ENCODE measurements at regions not wholly inside any gene's neighbourhood (a gene's known extent, or its start where the extent isn't known, plus 50 kb on each side); places are given as distances from the start of the nearest gene placed in this dataset.
A peak's percentile ranks its signal among the peaks of the same experiment; 100 is the strongest.
"Not testable (repeated sequence)": the region's sequence is repeated elsewhere in the genome, so short reads cannot be mapped to it uniquely, and the experiment has no call there.

DNA sequence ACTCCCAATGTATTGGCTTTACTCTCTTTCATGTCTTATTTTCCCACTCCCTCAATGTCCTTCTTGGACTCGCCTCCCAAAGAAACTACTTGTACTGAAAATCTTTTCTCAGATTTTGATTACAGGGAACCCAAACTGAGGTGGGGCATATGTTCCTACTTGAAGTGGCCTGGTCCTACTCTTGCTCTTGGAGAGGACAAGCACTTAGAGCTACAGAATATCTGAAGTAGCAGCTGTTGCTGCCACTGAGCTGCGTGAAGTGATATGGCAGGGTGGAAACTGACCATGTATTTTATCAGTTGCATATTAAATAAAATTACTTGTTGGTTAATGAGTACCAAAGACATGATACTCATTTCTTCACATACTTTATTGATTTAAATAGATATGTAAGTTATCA lies 129.5 kb downstream of the TSEN15 start:
- no peak for DNase-seq (ENCODE audit: low read depth in 2 of 2)

DNA sequence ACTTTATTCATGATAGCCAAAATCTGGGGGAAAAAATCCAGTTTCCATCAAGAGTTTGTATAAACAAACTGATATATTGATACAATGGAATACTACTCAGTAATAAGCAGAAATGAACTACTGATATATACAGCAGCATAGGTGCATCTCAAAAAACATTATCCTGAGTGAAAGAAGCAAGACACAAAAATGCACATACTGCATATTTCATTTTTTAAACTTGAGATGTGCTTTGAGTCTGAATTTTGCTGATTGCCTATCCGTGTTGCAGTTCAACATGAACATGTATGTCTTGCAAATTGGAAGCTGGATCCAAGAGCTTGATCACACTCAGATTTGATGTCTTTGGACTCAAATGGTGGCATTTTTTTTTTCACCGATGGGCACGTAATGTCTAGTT lies 132.4 kb downstream of the TSEN15 start:
- no peak for DNase-seq (ENCODE audit: low read depth in 2 of 2)

DNA sequence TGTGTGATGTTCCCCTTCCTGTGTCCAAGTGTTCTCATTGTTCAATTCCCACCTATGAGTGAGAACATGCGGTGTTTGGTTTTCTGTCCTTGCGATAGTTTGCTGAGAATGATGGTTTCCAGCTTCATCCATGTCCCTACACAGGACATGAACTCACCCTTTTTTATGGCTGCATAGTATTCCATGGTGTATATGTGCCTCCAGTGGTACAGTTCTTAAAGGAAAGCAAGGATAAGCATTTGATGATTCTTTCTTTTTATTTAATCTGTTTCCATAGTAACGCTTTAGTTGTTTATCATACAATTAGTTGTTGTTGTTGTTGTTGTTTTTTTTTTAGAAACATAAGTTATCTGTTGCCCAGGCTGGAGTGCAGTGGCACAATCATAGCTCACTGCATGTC lies 133.1 kb downstream of the TSEN15 start:
- DNase-seq (ENCODE audit: low read depth in 2 of 2) = not testable (repeated sequence)

DNA sequence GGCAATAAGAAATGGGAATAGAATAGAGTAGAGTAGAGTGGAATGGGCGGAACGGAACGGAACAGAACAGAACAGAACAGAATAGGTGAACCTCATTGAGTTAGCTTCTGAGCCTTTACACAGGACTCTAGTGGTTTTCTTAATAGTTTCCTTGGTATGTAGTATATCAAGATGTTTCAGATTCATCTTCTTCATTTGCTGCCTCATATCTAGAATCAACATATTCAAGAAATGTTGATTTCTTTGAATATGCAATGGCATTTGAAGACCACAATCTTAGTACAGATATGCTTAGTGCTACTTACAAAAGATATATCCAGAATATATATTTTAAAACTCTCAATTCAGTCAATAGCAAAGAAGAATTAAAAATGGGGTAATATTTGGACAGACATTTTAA lies 133.8 kb downstream of the TSEN15 start:
- no peak for DNase-seq (ENCODE audit: low read depth in 2 of 2)

DNA sequence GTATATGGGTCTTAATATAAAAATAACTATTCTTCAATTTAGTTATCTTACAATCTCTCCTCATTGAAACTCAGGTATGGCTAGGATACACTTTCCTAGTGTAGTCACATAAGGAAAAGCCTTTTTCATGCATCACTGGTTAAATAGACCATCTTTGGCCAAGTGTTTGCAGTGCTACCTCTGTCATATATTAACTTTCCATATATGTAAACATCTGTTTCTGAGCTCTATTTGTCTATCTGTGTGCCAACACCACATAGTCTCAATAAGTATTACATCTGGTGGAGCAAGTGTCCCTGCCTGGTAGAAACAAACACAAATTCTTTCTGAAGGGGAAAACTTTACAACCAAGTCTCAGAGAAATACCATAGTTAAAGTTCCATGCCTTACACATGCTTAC lies 134.6 kb downstream of the TSEN15 start:
- no peak for DNase-seq (ENCODE audit: low read depth in 2 of 2)

DNA sequence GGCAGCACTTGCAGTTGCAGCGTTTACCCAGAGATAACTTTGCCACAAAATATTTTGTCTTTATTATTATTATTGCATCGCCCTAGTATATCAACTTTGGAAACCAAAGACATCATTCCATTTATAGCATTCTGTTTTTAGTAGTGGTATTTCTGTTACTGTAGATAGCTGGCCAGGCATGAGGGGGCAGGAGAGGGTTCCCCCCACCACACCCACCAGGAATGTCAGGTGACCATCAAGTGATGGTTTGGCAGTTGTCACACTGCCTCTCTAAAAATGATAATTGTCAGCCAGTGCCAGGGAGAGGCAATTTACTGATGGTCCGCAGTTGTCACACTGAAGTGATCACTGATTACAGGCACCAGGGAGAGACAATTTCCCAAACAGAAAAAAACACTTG lies 135.6 kb downstream of the TSEN15 start:
- DNase-seq (ENCODE audit: low read depth in 2 of 2) = no peak

DNA sequence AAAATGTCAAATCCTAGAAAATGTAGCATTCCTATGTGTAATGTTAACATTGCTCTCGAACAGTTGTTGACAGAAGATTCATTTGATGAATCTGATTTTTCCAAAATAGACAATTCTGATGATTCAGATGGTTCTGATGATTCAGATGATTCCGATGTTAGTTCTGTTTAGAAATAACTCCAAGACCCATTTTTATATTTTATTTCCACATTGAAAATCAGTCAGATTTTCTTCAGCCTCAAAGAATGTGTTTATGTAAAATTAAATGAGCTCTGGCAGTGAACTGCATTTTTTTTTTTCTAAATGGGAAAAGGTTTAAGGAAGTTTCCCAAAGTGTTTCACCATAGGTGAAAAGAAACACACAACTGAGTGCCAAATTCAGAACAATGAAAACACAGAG lies 136.5 kb downstream of the TSEN15 start:
- peak in 1 of 2 donors; percentile 60 for DNase-seq (ENCODE audit: low read depth in 2 of 2)

DNA sequence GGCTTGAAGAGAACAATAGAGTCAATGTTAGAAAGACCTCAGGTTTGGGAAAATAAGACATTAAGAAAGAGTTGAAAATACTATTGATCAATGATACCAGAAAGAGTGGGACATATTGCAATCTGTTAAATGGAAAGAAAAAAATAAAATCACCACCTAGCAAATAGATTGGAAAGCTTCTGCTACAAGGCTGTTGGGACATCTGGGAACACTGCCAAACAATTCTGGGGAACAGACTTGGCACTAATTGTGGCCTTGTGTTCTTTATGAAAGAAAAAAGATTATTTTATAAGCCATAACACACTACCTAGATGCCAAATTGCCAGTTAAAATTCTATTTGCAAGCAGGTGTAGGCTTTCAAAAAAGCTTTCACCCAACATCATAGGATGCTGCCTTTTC lies 137.8 kb downstream of the TSEN15 start:
- DNase-seq (ENCODE audit: low read depth in 2 of 2) = peak in 1 of 2 donors; percentile 79

DNA sequence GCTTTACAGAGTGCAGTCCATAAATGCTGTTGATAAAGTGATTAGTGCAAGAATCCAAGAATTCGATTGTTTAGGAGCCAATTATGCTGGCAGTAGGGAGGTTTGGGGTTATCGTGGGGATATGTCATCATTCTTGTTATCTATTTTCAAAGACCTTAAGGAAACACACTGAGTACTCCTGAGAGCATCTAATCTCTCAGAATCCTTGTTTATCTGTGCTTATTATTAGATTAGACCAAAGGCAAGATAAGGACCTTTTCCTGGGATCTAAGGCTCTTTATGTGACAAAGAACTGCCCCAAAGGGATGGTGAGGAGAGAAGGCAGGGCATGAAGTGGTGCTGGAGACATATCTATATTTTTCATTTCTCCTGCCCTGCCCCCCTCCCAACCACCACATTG lies 139.1 kb downstream of the TSEN15 start:
- no peak for DNase-seq (ENCODE audit: low read depth in 2 of 2)

DNA sequence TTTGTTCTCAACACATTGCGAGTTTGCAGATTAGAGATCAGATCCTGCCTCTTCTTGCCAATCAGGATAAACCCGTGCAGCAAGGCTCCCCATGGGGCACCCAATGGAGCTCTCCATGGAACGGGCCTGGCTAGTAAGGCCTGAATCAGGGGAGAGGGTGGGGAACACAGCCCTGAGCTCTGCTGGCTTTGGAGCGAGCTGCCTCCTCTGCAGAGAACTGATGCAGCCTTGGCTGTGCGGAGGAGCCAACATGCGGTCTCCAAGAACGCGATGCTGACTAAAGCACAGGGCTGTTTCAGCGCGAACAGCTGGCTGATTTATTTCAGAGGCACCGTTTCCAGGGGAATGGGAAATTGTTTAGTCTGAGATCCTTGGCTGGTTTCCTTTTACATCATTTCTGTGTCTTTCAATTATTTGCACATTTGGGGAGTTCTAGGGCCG lies 139.7 kb downstream of the TSEN15 start:
- peak in 1 of 2 donors; percentile 65 for DNase-seq (ENCODE audit: low read depth in 2 of 2)

DNA sequence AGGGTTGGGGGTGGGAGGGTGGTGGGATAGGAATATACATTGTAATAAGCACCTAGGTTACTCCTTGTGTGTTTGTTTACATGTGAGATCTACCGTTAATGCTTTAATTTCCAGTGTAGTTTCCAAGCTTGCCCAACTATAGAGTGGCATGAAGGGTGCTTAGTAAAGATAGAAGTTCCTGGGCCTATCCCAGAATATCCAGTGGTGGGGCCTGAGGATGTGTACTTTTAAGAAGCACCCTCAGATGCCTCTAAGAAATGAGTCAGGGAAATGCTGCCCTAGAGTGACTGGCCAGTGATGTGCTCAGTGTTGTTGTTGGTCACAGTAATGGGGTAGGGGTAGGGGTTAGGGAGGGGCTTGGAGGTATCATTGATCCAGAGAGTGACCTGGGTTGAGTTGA lies 141.3 kb downstream of the TSEN15 start:
- no peak for DNase-seq (ENCODE audit: low read depth in 2 of 2)

DNA sequence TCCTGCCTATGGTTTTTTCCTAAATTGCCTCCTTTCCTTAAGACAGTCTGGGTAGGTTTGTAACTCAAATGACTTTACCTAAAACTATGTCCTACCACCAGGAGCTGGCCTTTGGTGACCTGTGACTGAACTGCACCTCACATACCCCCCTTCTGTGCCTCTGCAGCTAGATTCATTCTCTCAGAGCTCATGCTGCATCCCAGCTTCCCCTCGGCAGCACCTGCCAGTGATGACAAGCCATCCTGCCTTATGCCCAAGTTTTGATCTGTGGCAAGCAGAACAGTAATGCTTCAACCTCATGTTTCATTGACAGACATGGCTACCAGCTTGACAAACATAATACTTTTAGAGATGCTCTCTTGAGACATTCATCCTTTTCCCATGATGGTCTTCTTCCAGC lies 141.9 kb downstream of the TSEN15 start:
- no peak for DNase-seq (ENCODE audit: low read depth in 2 of 2)

DNA sequence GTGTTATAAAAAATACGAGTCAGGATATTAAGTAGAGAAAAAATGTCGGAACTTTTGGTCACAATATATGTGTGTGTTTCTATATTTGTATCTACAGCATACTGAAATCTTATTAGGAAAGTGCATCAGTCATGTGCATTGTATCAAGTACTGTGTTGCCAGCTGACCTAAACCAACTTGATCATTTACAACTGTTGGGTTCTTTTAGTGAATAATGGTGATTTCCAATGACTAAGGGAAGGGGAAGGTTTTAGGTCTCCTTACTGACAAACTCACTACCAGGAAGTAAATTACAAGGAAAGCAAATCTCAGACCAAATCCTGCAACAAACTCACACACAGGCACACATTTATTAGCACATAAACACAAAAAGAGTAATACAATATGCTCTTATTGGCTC lies 142.7 kb downstream of the TSEN15 start:
- no peak for DNase-seq (ENCODE audit: low read depth in 2 of 2)

DNA sequence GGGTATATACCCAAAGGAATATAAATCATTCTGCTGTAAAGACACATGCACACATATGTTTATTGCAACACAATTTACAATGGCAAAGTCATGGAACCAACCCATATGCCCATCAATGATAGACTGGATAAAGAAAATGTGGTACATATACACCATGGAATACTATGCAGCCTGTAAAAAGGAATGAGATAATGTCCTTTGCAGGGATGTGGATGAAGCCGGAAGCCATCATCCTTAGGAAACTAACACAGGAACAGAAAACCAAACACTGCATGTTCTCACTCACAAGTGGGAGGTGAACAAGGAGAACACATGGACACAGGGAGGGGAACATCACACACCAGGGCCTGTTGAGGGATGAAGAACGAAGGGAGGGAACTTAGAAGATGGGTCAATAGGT lies 144.2 kb downstream of the TSEN15 start:
- not testable (repeated sequence) for DNase-seq (ENCODE audit: low read depth in 2 of 2)

DNA sequence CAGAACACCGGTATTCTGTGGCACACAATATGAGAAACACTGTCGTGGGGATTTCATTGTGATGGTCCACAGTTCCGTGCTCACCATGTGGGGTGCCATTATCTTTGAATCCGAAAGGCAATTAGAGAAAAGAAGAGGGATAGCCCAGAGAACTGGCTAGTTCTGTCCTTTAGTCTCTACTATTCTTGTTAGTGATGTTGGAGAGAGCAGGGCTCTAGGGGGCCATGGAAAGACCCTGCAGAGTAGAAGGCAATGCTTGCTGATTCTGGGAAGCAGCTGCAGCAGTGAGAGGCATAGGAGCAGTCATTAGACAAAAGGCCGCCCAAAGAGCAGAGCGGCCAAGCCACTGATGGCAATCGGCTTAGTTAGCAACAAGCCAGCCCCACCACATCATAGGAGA lies 146.3 kb downstream of the TSEN15 start:
- no peak for DNase-seq (ENCODE audit: low read depth in 2 of 2)

DNA sequence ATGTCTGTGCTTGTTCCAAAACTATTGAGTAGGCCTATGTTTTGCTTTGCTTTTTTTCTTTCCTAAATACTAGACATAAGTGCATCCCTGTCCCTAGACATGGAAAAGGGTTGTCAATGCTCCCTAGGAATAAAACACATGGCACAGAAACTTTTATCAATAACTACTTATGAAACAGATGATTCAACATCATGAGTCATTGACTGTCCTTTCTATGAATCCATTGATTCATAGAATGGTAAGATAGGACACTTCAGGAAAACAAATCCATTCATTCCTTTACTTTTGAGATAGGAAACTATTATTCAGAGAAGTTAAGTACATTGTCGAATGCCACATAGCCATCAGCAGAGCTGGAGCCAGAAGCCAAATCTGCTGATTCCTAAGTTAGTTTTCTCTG lies 147.5 kb downstream of the TSEN15 start:
- no peak for DNase-seq (ENCODE audit: low read depth in 2 of 2)

DNA sequence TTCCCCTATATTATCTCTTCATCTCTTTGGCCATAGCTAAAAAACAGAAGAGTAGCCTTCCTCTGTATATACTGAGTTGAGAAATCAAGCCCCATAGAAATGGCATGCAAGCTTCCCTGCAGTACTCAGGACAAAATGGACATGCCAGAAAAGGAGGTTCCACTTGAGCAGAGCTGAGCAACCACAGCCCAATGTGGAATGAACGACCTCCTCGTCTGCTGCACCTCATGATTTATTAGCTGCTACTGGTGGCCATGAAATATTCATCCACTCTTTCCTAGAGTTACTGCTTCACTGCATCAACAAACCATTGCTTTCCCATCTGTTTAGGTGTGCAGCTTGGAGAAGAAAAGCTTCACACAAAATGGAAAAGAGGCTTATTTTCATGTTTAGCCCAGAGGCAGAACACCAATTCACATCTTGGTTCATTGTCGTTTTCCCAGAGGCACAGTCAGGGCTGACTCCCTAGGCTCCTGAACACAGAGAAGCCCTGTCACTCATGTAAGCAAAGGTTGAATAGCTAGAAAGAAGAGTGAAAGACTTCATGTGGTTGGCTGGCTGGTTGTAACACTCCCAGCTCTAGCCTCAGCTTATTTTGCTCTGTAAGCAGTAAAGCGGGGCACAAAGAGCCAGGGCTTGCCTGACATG lies 148.0 kb downstream of the TSEN15 start:
- DNase-seq (ENCODE audit: low read depth in 2 of 2) = no peak

DNA sequence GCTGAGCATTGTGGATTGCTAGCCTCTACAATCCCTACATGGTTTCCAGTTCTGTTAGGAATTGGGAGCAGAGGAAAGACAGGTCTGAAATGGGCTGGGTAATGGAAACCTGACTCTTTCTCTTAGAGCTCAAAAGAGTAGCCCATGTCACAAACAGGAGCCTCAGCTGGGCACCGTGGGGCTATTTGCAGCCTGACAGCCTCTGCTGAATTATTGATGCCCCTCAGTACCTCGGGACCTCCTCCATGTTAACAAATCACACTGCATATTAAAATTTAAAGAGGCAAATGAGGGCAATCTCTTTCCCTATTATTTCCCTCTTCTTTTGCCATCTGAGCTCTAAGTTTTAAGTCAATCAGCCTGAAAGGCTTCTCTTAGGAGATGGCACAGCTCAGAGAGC lies 157.1 kb downstream of the TSEN15 start:
- no peak for DNase-seq (ENCODE audit: low read depth in 2 of 2)

DNA sequence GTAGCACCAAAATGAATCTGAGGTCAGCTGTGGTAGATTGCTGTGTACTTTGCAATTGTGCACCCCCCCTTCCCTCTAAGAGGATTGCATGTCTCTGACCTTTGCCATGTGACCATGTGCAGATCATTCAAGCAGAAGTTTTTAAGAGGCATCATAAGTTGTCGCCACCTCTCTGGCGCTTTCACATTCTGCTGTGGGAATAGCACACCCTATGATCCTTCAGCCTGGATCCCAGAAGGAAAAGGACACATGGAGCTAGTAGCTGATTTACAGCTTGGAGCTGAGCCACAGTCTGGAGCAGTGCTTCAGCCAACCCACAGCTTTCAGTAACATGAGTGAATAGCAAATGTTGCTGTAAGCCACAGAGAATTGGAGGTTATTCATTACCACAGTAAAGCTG lies 158.5 kb downstream of the TSEN15 start:
- DNase-seq (ENCODE audit: low read depth in 2 of 2) = no peak

DNA sequence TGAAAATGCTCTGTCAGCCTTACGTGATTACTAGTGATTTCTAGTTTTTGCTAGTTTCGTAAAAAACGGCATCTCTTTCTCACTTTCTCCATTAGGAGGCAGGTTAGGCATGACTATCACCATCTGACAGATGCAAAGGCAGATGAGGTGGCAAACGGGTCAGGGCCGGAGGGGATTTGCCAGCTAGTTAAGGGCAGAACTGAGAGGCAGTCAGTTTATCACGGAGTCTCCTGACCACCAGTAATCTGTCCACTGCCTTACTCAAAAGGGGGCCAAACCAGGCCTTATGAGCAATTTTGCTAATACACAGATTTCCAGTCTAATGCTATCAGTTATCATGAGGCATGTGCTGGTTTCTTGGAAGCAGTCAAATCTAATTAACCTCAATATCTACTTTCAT lies 159.3 kb downstream of the TSEN15 start:
- DNase-seq (ENCODE audit: low read depth in 2 of 2) = peak in 1 of 2 donors; percentile 5

DNA sequence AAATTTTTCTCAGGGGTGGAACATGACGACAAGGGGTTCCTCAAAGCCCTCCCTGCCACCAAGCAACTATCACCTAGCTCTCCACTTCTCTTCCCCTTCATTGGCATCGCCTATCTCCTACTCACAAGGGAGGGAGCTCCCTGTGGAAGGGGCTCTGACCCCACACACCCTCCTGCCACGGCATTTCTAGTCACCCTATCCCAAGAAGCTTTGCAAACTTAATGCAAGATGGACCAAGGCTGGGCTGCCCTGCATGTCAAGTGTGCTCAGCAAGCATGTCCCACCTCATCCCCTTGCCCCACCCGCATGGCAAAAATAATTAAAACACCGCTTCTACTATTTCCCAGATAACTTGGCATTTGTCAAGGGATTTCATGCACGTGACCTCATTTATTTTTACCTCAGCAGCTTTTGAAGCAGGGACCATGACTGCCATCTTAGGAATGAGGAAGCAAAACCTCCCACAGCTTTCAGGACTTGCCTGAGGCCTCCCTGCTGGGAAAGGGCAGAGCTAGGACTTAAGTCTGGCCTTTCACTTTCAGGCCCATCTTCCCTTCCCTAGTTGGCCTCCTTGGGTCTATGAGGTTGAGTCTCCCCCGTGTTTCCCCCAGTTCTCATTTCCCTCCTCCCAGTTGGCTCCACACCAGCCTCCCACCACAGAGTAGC lies 161.3 kb downstream of the TSEN15 start:
- no peak for DNase-seq (ENCODE audit: low read depth in 2 of 2)

DNA sequence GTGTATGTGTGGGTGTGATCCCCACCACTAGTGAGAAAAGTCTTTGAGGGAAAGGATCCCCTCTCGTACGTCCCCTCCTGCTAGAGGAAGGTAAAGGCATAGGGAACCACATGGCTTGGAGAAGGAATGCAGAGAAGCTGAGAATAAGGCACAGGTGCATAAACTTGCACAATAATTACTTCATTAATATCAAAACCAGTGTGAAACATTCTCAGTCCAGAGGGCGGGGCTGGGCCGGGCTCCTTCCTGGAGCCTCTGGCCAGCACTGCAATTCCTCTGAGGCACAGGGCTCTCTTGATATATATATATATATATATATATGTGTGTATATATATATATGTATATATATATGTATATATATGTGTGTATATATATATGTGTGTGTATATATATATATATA lies 162.6 kb downstream of the TSEN15 start:
- DNase-seq (ENCODE audit: low read depth in 2 of 2) = no peak

DNA sequence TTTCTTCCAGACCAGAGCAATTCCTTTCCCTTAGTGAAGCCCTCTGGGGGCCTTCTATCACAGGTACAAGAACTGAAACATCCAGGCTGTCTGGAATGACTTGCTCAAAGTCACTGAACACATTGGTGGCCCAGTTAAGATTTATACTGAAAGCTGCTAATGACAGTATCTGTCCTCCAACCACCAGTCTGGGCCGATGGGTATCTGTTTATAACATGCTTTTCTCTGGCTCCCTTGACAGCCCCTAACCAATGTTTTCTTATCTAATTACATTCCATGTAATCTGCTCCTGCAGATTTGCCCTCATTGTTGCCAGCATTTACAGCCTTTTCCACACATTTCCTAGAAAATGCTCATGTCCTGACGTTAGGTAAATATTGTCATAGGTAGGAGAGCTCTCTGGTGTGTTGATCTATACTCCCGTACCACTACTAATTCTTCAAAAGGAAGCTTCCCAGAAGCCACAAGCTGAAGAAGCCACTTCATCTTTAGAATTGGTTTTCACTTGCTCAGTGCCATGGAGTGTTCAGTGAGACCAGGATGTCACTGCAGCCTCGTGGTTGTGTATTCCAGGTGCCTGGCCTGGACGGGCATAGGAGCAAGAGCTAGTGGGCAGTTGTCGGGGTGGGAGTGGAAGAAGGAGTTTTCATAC lies 163.9 kb downstream of the TSEN15 start:
- no peak for DNase-seq (ENCODE audit: low read depth in 2 of 2)

All from lung microvascular endothelial cell (primary cell).